ENCODE measurements at regions not wholly inside any gene's neighbourhood (a gene's known extent, or its start where the extent isn't known, plus 50 kb on each side); places are given as distances from the start of the nearest gene placed in this dataset.

DNA sequence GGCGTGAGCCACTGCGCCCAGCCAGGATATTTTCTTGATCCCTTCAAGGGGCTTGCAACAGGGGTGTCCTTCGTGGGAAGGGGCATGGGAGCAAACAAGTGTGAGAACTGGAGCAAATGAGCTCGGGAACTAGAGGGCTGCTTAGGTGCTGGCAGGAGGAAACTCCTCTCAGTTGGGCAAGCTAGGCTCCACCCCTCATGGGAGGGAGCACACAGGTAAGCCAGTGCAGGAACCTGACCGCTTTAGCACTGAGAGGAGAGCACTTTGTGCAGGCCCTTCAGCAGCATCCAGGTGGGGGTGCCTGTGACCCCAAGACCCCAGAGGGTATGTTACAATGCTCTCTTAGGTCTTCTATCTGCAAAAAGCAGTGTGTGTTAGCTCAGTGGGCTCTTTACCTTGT is 755.4 kb upstream of the MDGA2 start:
- no peak for TF ChIP-seq BACH2 (CRISPR knock-in tag; IDR thresholded peaks at IDR 0.05; ENCODE audit: borderline replicate concordance)
- TF ChIP-seq, protein P1, sequence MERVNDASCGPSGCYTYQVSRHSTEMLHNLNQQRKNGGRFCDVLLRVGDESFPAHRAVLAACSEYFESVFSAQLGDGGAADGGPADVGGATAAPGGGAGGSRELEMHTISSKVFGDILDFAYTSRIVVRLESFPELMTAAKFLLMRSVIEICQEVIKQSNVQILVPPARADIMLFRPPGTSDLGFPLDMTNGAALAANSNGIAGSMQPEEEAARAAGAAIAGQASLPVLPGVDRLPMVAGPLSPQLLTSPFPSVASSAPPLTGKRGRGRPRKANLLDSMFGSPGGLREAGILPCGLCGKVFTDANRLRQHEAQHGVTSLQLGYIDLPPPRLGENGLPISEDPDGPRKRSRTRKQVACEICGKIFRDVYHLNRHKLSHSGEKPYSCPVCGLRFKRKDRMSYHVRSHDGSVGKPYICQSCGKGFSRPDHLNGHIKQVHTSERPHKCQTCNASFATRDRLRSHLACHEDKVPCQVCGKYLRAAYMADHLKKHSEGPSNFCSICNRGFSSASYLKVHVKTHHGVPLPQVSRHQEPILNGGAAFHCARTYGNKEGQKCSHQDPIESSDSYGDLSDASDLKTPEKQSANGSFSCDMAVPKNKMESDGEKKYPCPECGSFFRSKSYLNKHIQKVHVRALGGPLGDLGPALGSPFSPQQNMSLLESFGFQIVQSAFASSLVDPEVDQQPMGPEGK (CRISPR knock-in tag; IDR thresholded peaks at IDR 0.05; ENCODE audit: borderline replicate concordance): no peak

Measured in SK-N-SH treated with all-trans-retinoic acid at 6 μM for 48 hours (cell line).